ENCODE measurements at regions not wholly inside any gene's neighbourhood (a gene's known extent, or its start where the extent isn't known, plus 50 kb on each side); places are given as distances from the start of the nearest gene placed in this dataset.

- TF ChIP-seq POLR2AphosphoS5 (IDR thresholded peaks at IDR 0.05) (no peak), CTCF (IDR thresholded peaks at IDR 0.05 in 8 of 11, conservative IDR thresholded peaks at IDR 0.05 in 3 of 11) (no peak), POLR2A (IDR thresholded peaks at IDR 0.05) (no peak)
Measured at GRCh38 chr13:55550624-55551023, 1590.1 kb upstream of the PRR20A start.

All from spleen (tissue), 7 donors.